ENCODE measurements at regions not wholly inside any gene's neighbourhood (a gene's known extent, or its start where the extent isn't known, plus 50 kb on each side); places are given as distances from the start of the nearest gene placed in this dataset.

DNA sequence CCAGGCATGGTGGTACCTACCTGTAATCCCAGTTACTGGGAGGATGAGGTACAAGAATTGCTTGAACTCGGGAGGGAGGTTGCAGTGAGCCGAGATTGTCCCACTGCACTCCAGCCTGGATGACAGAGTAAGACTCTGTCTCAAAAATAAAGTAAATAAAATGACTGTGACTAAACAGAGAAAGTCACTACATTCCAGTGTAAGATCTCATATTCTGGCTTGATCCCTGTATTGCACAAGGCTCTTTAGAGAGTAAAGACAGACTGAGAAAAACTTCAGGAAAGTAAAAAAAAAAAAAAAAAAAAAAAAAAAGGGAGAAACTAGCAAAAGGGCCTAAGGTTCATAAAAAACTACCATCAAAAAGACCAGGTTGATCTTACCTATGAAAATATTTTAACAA, 106.6 kb upstream of the PJA2 start:
- no peak for DNase-seq (ENCODE audit: low read depth, low spot score)
- ChIA-PET POLR2A (no interaction called here), CTCF (no interaction called here)
- Histone ChIP-seq H3K27me3 (ENCODE audit: control insufficient read depth, insufficient read depth, low read length) (no peaks in the 10 kb centered on the region), H3K4me3 (ENCODE audit: low read depth, low read length) (no peak overlapping the region), H3K27ac (ENCODE audit: low read depth, low read length) (no peak overlapping the region), H3K9me3 (ENCODE audit: control insufficient read depth, insufficient read depth, low read length) (no peaks in the 10 kb centered on the region)
- TF ChIP-seq, protein P1, sequence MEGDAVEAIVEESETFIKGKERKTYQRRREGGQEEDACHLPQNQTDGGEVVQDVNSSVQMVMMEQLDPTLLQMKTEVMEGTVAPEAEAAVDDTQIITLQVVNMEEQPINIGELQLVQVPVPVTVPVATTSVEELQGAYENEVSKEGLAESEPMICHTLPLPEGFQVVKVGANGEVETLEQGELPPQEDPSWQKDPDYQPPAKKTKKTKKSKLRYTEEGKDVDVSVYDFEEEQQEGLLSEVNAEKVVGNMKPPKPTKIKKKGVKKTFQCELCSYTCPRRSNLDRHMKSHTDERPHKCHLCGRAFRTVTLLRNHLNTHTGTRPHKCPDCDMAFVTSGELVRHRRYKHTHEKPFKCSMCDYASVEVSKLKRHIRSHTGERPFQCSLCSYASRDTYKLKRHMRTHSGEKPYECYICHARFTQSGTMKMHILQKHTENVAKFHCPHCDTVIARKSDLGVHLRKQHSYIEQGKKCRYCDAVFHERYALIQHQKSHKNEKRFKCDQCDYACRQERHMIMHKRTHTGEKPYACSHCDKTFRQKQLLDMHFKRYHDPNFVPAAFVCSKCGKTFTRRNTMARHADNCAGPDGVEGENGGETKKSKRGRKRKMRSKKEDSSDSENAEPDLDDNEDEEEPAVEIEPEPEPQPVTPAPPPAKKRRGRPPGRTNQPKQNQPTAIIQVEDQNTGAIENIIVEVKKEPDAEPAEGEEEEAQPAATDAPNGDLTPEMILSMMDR (IDR thresholded peaks at IDR 0.05; ENCODE audit: low read depth, low read length) = no peak

DNA sequence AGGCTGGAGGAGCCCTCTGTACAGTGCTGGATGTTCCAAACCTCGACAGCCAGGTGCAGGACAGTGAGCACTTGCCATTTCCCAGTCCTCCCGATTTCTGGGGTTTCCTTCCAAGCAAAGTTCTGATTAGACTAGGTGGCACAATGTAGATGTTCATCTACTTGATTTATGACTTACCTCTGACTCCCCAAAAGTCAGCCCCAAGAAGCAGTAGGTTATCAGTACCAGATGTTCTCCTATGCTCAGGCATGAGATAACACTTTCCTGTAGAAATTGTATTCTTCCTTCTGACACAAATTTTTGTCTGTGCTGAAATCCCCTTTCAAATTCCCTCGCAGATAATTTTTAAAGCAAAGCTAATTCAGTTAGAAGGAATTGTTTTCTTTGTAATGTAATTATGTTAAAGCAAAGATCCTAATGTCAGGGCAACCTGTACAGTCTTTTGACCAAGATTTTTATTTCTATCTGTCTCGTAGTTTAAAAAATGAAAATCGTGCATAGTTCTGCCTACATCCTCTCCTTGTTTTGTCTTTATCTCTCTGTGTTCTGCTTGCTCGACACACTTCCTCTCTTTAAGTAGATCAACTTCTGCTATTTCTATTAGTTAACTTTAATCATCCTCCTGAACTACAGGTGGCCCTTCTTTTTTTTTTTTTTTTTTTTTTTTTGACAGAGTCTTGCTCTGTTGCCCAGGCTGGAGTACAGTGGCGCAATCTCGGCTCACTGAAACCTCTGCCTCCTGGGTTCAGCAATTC, 102.4 kb upstream of the PJA2 start:
- H3K27me3 ChIP-seq (ENCODE audit: control insufficient read depth, insufficient read depth, low read length) = no peaks in the 10 kb centered on the region
- ChIA-PET POLR2A (no interaction called here), CTCF (no interaction called here)
- DNase-seq (ENCODE audit: low read depth, low spot score) = no peak
- H3K9me3 ChIP-seq (ENCODE audit: control insufficient read depth, insufficient read depth, low read length) = no peaks in the 10 kb centered on the region
- TF ChIP-seq, protein P1 (IDR thresholded peaks at IDR 0.05; ENCODE audit: low read depth, low read length) = no peak
- H3K27ac ChIP-seq (ENCODE audit: low read depth, low read length) = no peak overlapping the region
- no peak overlapping the region for H3K4me3 ChIP-seq (ENCODE audit: low read depth, low read length)

DNA sequence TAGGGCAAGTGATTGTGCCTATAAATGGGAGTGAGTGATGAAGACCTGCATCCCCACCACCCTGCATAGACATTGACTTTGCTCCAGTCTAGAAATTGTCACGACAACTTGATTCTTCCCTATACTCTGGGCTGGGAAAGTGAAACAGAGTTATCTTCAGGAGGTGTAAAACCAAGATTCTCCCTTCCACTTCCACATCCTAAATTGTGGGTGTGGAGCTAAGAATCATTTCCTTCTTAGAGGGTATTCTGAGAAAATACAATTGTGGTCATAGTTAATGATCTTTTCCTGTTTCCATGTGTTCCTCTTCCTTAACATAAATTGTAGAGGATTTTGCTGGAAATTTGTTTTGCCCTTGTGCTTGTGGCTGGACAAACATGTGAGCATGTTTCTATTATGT, 96.8 kb upstream of the PJA2 start:
- Histone ChIP-seq H3K9me3 (ENCODE audit: control insufficient read depth, insufficient read depth, low read length) (no peaks in the 10 kb centered on the region), H3K27ac (ENCODE audit: low read depth, low read length) (no peak overlapping the region), H3K27me3 (ENCODE audit: control insufficient read depth, insufficient read depth, low read length) (no peaks in the 10 kb centered on the region), H3K4me3 (ENCODE audit: low read depth, low read length) (no peak overlapping the region)
- ChIA-PET POLR2A (no interaction called here), CTCF (no interaction called here)
- DNase-seq (ENCODE audit: low read depth, low spot score) = no peak
- TF ChIP-seq, protein P1 (IDR thresholded peaks at IDR 0.05; ENCODE audit: low read depth, low read length) = no peak

DNA sequence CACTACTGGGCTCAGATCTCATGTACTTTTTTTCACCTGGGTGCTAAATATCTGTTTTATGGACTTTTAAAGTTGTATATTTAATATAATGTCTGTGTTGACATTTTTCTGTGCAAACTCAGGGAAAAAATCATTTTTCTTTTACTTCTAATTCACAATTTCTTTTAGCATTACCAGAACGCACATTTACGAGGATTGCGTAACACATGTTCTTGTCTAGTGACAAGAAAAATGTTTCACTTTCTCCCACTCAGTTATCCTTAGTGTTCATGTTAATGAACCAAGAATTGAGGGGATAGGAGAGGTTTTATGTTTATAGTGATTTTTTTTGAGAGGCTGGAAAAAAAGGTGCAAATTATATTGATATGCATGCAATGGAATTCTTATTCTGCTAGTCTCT, 86.3 kb upstream of the PJA2 start:
- POLR2A ChIA-PET = no interaction called here
- H3K4me3 ChIP-seq (ENCODE audit: low read depth, low read length) = no peak overlapping the region
- no peak overlapping the region for H3K27ac ChIP-seq (ENCODE audit: low read depth, low read length)
- TF ChIP-seq, protein P1 (IDR thresholded peaks at IDR 0.05; ENCODE audit: low read depth, low read length) = no peak
- DNase-seq (ENCODE audit: low read depth, low spot score) = no peak
- CTCF ChIA-PET = no interaction called here
- H3K27me3 ChIP-seq (ENCODE audit: control insufficient read depth, insufficient read depth, low read length) = no peaks in the 10 kb centered on the region
- H3K9me3 ChIP-seq (ENCODE audit: control insufficient read depth, insufficient read depth, low read length) = no peaks in the 10 kb centered on the region

DNA sequence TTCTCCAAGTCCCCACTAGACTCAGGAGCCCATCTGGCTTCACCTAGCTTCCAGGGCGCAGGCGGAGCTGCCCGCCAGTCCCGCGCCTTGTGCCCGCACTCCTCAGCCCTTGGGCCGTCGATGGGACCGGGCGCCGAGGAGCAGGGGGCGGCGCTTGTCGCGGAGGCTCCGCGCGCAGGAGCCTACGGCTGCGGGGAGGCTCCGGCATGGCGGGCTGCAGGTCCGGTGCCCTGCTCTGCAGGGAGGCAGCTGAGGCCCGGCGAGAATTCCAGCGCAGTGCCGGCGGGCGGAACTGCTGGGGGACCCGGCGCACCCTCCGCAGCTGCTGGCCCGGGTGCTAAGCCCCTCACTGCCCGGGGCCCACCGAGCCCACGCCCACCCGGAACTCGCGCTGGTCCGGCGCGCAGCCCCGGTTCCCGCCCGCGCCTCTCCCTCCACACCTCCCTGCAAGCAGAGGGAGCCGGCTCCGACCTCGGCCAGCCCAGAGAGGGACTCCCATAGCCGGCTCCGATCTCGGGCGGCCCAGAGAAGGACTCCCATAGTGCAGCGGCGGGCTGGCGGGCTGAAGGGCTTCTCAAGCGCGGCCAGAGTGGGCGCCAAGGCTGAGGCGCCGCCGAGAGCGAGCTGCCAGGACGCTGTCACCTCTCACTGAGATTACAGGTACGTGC, 78.1 kb upstream of the PJA2 start:
- TF ChIP-seq, protein P1 (IDR thresholded peaks at IDR 0.05; ENCODE audit: low read depth, low read length) = no peak
- no peak for DNase-seq (ENCODE audit: low read depth, low spot score)
- Histone ChIP-seq H3K27me3 (ENCODE audit: control insufficient read depth, insufficient read depth, low read length) (no peaks in the 10 kb centered on the region), H3K9me3 (ENCODE audit: control insufficient read depth, insufficient read depth, low read length) (no peaks in the 10 kb centered on the region; the same call in 1 of the 2 replicates), H3K27ac (ENCODE audit: low read depth, low read length) (no peak overlapping the region), H3K4me3 (ENCODE audit: low read depth, low read length) (no peak overlapping the region)
- POLR2A ChIA-PET = no interaction called here
- CTCF ChIA-PET = no interaction called here
